Caco-2 (cell line): ENCODE measurements at regions not wholly inside any gene's neighbourhood (a gene's known extent, or its start where the extent isn't known, plus 50 kb on each side); places are given as distances from the start of the nearest gene placed in this dataset.

Experiments
- BruUV-seq: library from RNA; stranded (reverse); fragments of 400-500 nt; replicated peaks from 2 replicates; lab custom pipeline; 2021; lab: Mats Ljungman, UMichigan
- CTCF ChIA-PET: fragments of 300-600 bp; sonication (Branson Sonifier 250); formaldehyde crosslinking; loops from one replicate; lab custom pipeline; 2022; ENCODE audit warnings: antibody characterized with exemption; lab: Charles Lee
- POLR2A ChIA-PET: fragments of 300-600 bp; sonication (Branson Sonifier 250); formaldehyde crosslinking; loops from one replicate; lab custom pipeline; 2022; ENCODE audit warnings: antibody characterized with exemption; lab: Charles Lee
- DNase-seq, 2 experiments: peaks; one replicate each; pipeline versions ENCODE4 v3.0.0 to v3.0.0-alpha.2; 2020 to 2022
- H3K27me3 ChIP-seq: replicated peaks from 2 replicates; pipeline ENCODE4 v1.6.0; 2011; ENCODE audit warnings: low read length; ENCODE audit not compliant: control insufficient read depth, insufficient read depth
- H3K36me3 ChIP-seq: 2 replicates; pipeline ENCODE4 v1.5.1; 2011; ENCODE audit warnings: low read length; ENCODE audit not compliant: control insufficient read depth, insufficient read depth
- H3K4me1 ChIP-seq: fragments of 250-450 bp; sonication (Bioruptor Pico); 2 replicates; pipeline ENCODE4 v1.5.1; 2020; ENCODE audit warnings: mild to moderate bottlenecking
- H3K4me3 ChIP-seq: 2 replicates; pipeline ENCODE4 v1.5.1; 2011; ENCODE audit warnings: low read depth, mild to moderate bottlenecking, control low read depth, low read length
- H3K9me3 ChIP-seq: fragments of 250-450 bp; sonication (Bioruptor Pico); 2 replicates; pipeline ENCODE4 v1.5.1; 2020; ENCODE audit warnings: mild to moderate bottlenecking, moderate library complexity
- H3K27ac Mint-ChIP-seq: one replicate; pipeline ENCODE4 v1.8.0; 2022; ENCODE audit warnings: mixed read lengths; ENCODE audit not compliant: unreplicated experiment
- H3K27me3 Mint-ChIP-seq: one replicate; pipeline ENCODE4 v1.8.0; 2022; ENCODE audit warnings: mixed read lengths; ENCODE audit not compliant: insufficient read depth, unreplicated experiment
- H3K36me3 Mint-ChIP-seq: one replicate; pipeline ENCODE4 v1.8.0; 2022; ENCODE audit warnings: mild to moderate bottlenecking, mixed read lengths; ENCODE audit not compliant: insufficient read depth, unreplicated experiment
- H3K4me1 Mint-ChIP-seq: one replicate; pipeline ENCODE4 v1.8.0; 2022; ENCODE audit warnings: low read depth, mixed read lengths; ENCODE audit not compliant: unreplicated experiment
- H3K4me3 Mint-ChIP-seq: one replicate; pipeline ENCODE4 v1.8.0; 2022; ENCODE audit warnings: mild to moderate bottlenecking, moderate library complexity, mixed read lengths; ENCODE audit not compliant: unreplicated experiment
- H3K9me3 Mint-ChIP-seq: one replicate; pipeline ENCODE4 v1.8.0; 2022; ENCODE audit warnings: mixed read lengths; ENCODE audit not compliant: unreplicated experiment
- intact Hi-C: fragments of 100-400 bp; cut with micrococcal nuclease; formaldehyde crosslinking; loops from one replicate; pipeline ENCODE4 v1.10.0; 2022; ENCODE audit not compliant: unreplicated experiment
- TF ChIP-seq, protein P1 (sequence below), 2 experiments: fragments of 200-600 bp in 1 of 2; IDR thresholded peaks; 1 replicate in 1 of 2; 2 replicates in 1 of 2; pipeline versions ENCODE4 v1.5.1 to v1.8.0; 2011 to 2022; ENCODE audit warnings: antibody characterized with exemption in 1 of 2, control low read depth in 1 of 2, inconsistent platforms in 1 of 2, low read depth in 1 of 2, low read length in 1 of 2, mild to moderate bottlenecking in 1 of 2, moderate library complexity in 1 of 2; ENCODE audit not compliant: insufficient read depth in 1 of 2, severe bottlenecking in 1 of 2, unreplicated experiment in 1 of 2

DNA sequence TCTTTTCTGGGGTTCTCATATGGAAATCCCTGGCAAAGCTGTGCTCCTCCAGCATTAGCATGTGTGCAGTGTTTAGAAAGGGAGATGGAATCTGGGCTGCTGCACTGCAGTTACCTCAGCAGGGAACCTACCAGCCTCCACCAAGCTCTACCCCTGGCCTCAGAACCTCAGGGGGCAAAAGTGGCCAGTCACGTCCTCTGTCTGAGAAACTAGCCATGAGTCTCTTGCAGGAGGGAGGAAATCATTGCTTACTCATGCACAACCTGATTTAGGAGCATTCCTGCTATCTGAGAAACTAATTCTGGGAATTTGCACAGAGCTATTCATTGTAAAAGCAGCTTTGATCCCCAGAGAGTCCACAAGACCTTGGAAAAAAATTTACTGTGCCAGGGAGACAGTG is 80.6 kb upstream of the IPO9 start:
- H3K4me3 Mint-ChIP-seq: no peak overlapping the region
- peaks cover 7% of the 10 kb centered on the region for H3K4me1 Mint-ChIP-seq
- Histone ChIP-seq H3K36me3 (no peaks in the 10 kb centered on the region), H3K4me1 (no peaks in the 10 kb centered on the region; the same call in 1 of the 2 replicates), H3K4me3 (no peak overlapping the region), H3K9me3 (no peaks in the 10 kb centered on the region), H3K27me3 (no peaks in the 10 kb centered on the region)
- BruUV-seq: no TSS peak
- intact Hi-C loops: no loop called here
- no peak for DNase-seq
- TF ChIP-seq, protein P1, sequence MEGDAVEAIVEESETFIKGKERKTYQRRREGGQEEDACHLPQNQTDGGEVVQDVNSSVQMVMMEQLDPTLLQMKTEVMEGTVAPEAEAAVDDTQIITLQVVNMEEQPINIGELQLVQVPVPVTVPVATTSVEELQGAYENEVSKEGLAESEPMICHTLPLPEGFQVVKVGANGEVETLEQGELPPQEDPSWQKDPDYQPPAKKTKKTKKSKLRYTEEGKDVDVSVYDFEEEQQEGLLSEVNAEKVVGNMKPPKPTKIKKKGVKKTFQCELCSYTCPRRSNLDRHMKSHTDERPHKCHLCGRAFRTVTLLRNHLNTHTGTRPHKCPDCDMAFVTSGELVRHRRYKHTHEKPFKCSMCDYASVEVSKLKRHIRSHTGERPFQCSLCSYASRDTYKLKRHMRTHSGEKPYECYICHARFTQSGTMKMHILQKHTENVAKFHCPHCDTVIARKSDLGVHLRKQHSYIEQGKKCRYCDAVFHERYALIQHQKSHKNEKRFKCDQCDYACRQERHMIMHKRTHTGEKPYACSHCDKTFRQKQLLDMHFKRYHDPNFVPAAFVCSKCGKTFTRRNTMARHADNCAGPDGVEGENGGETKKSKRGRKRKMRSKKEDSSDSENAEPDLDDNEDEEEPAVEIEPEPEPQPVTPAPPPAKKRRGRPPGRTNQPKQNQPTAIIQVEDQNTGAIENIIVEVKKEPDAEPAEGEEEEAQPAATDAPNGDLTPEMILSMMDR (IDR thresholded peaks at IDR 0.05; ENCODE audit: insufficient read depth in 1 of 2, low read depth in 1 of 2, low read length in 1 of 2, severe bottlenecking in 1 of 2, unreplicated experiment in 1 of 2): no peak
- POLR2A ChIA-PET: no interaction called here
- no peaks in the 10 kb centered on the region for H3K9me3 Mint-ChIP-seq
- H3K36me3 Mint-ChIP-seq: no peaks in the 10 kb centered on the region
- no peaks in the 10 kb centered on the region for H3K27me3 Mint-ChIP-seq
- CTCF ChIA-PET: no interaction called here
- no peak overlapping the region for H3K27ac Mint-ChIP-seq

DNA sequence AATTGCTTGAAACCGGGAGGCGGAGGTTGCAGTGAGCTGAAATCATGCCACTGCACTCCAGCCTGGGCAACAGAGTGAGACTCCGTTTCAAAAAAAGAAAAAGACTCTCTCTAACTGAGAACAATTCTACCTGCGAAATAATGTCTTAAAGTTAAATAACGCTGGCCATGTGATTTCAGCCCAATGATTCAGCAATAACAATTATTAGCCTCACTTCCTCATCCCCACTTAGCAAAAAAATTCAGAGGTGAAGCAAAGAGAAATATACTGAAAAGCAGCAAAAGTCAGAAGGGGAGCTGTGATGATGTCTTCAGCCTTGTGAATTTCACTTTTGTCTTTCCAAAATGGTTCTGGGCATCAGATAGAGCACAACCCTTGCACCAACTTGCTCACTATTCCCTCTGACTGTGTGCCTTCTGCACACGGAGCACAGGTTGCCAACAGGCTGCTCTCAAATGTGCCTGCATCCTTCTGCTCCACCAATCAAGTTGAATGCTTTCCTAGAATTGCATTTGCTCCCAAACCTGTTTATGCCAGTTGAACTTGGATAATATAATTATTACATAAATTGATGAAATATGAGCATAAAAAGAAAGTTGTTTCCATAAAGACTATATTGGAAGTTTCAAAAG is 79.8 kb upstream of the IPO9 start:
- Mint-ChIP-seq H3K9me3 (no peaks in the 10 kb centered on the region), H3K27ac (no peak overlapping the region), H3K4me1 (peaks cover 7% of the 10 kb centered on the region), H3K4me3 (no peak overlapping the region), H3K27me3 (no peaks in the 10 kb centered on the region), H3K36me3 (no peaks in the 10 kb centered on the region)
- CTCF ChIA-PET: no interaction called here
- intact Hi-C loops: no loop called here
- Histone ChIP-seq H3K4me3 (no peak overlapping the region), H3K36me3 (no peaks in the 10 kb centered on the region), H3K27me3 (no peaks in the 10 kb centered on the region), H3K9me3 (no peaks in the 10 kb centered on the region), H3K4me1 (no peaks in the 10 kb centered on the region; the same call in 1 of the 2 replicates)
- POLR2A ChIA-PET: no interaction called here
- DNase-seq: no peak
- TF ChIP-seq, protein P1 (IDR thresholded peaks at IDR 0.05; ENCODE audit: insufficient read depth in 1 of 2, low read depth in 1 of 2, low read length in 1 of 2, severe bottlenecking in 1 of 2, unreplicated experiment in 1 of 2): no peak
- no TSS peak for BruUV-seq

DNA sequence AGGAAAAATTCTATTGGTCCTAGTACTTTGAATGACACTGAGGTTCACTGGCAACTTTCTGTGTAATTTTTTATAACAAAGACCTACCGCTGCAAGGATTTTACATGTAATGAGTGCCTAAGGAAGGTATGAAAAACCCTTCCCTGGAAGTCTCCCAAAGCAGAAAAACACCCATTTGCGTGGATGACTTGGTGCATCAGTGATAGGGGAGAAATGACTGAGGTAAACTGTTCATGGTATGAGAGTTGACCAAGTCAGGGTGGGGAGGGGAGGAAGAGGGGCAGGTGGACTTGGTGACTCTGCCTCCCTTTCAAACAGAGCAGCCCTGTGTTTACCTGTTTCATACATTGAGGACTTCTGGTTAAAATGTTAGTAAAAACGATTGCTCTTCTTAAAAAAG is 78.8 kb upstream of the IPO9 start:
- peaks cover 7% of the 10 kb centered on the region for H3K4me1 Mint-ChIP-seq
- POLR2A ChIA-PET: no interaction called here
- Histone ChIP-seq H3K36me3 (no peaks in the 10 kb centered on the region), H3K4me1 (no peaks in the 10 kb centered on the region; the same call in 1 of the 2 replicates), H3K4me3 (no peak overlapping the region), H3K9me3 (no peaks in the 10 kb centered on the region), H3K27me3 (no peaks in the 10 kb centered on the region)
- intact Hi-C loops: no loop called here
- BruUV-seq: no TSS peak
- no peak overlapping the region for H3K27ac Mint-ChIP-seq
- CTCF ChIA-PET: no interaction called here
- no peaks in the 10 kb centered on the region for H3K36me3 Mint-ChIP-seq
- H3K27me3 Mint-ChIP-seq: no peaks in the 10 kb centered on the region
- no peak overlapping the region for H3K4me3 Mint-ChIP-seq
- DNase-seq: no peak
- TF ChIP-seq, protein P1 (IDR thresholded peaks at IDR 0.05; ENCODE audit: insufficient read depth in 1 of 2, low read depth in 1 of 2, low read length in 1 of 2, severe bottlenecking in 1 of 2, unreplicated experiment in 1 of 2): no peak
- H3K9me3 Mint-ChIP-seq: no peaks in the 10 kb centered on the region
